ENCODE measurements at regions not wholly inside any gene's neighbourhood (a gene's known extent, or its start where the extent isn't known, plus 50 kb on each side); places are given as distances from the start of the nearest gene placed in this dataset.
"Not testable (repeated sequence)": the region's sequence is repeated elsewhere in the genome, so short reads cannot be mapped to it uniquely, and the experiment has no call there.

DNA sequence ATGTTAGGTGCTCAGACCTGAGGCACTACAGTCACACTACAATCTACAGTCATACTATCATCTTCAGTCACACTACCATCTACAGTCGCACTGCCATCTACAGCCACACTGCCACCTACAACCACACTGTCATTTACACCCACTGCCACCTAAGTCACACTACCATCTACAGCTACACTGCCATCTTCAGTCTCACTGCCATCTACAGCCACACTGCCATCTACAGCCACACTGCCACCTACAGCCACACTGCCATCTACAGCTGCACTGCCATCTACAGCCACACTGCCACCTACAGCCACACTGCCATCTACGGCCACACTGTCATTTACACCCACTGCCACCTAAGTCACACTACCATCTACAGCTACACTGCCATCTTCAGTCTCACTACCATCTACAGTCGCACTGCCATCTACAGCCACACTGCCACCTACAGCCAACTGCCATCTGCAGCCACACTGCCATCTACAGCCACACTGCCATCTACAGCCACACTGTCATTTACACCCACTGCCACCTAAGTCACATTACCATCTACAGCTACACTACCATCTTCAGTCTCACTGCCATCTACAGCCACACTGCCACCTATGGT is 155.2 kb upstream of the AFDN start (continued):
- TF ChIP-seq SMYD3 (CRISPR knock-in tag; IDR thresholded peaks at IDR 0.05) (peak; percentile 53; the same call in 1 of the 2 replicates), DR1 (CRISPR knock-in tag; IDR thresholded peaks at IDR 0.05) (0 out of 2 replicates have a peak, but pooled peaks have one; percentile 44), NONO (CRISPR knock-in tag; conservative IDR thresholded peaks at IDR 0.05) (peak; percentile 50), ZC3H13 (CRISPR knock-in tag; IDR thresholded peaks at IDR 0.05) (0 out of 2 replicates have a peak, but pooled peaks have one; percentile 14), TARDBP (CRISPR knock-in tag; IDR thresholded peaks at IDR 0.05) (0 out of 2 replicates have a peak, but pooled peaks have one; percentile 14), ZNF780A (CRISPR knock-in tag; IDR thresholded peaks at IDR 0.05) (peak; percentile 87; the same call in 1 of the 2 replicates), ZNF619 (CRISPR knock-in tag; IDR thresholded peaks at IDR 0.05) (0 out of 2 replicates have a peak, but pooled peaks have one; percentile 26), EEA1 (CRISPR knock-in tag; IDR thresholded peaks at IDR 0.05; ENCODE audit: borderline replicate concordance) (0 out of 2 replicates have a peak, but pooled peaks have one; percentile 1), JUNB (CRISPR knock-in tag; IDR thresholded peaks at IDR 0.05; ENCODE audit: borderline replicate concordance) (peak; percentile 81), ZNF317 (CRISPR knock-in tag; IDR thresholded peaks at IDR 0.05) (peak; percentile 93), ZNF772 (CRISPR knock-in tag; IDR thresholded peaks at IDR 0.05) (peak; percentile 52; the same call in 1 of the 2 replicates), SALL2 (CRISPR knock-in tag; IDR thresholded peaks at IDR 0.05) (0 out of 2 replicates have a peak, but pooled peaks have one; percentile 39), AKAP8 (CRISPR knock-in tag; IDR thresholded peaks at IDR 0.05) (peak; percentile 46; the same call in 1 of the 2 replicates), ZNF251 (CRISPR knock-in tag; IDR thresholded peaks at IDR 0.05) (0 out of 2 replicates have a peak, but pooled peaks have one; percentile 22), ZNF788 (CRISPR knock-in tag; IDR thresholded peaks at IDR 0.05; ENCODE audit: borderline replicate concordance) (peak; percentile 65; the same call in 1 of the 2 replicates), DPF2 (CRISPR knock-in tag; IDR thresholded peaks at IDR 0.05; ENCODE audit: borderline replicate concordance, low read depth) (0 out of 2 replicates have a peak, but pooled peaks have one; percentile 4), ZNF552 (CRISPR knock-in tag; IDR thresholded peaks at IDR 0.05; ENCODE audit: borderline replicate concordance) (peak; percentile 30; the same call in 1 of the 2 replicates), ZNF672 (CRISPR knock-in tag; IDR thresholded peaks at IDR 0.05) (peak; percentile 52; the same call in 1 of the 2 replicates)
- TF ChIP-seq NONO (IDR thresholded peaks at IDR 0.05) = not testable (repeated sequence)
- TF ChIP-seq, protein P1, sequence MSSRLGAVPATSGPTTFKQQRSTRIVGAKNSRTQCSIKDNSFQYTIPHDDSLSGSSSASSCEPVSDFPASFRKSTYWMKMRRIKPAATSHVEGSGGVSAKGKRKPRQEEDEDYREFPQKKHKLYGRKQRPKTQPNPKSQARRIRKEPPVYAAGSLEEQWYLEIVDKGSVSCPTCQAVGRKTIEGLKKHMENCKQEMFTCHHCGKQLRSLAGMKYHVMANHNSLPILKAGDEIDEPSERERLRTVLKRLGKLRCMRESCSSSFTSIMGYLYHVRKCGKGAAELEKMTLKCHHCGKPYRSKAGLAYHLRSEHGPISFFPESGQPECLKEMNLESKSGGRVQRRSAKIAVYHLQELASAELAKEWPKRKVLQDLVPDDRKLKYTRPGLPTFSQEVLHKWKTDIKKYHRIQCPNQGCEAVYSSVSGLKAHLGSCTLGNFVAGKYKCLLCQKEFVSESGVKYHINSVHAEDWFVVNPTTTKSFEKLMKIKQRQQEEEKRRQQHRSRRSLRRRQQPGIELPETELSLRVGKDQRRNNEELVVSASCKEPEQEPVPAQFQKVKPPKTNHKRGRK (CRISPR knock-in tag; IDR thresholded peaks at IDR 0.05) = 0 out of 2 replicates have a peak, but pooled peaks have one; percentile 59
- TF ChIP-seq, protein P2, sequence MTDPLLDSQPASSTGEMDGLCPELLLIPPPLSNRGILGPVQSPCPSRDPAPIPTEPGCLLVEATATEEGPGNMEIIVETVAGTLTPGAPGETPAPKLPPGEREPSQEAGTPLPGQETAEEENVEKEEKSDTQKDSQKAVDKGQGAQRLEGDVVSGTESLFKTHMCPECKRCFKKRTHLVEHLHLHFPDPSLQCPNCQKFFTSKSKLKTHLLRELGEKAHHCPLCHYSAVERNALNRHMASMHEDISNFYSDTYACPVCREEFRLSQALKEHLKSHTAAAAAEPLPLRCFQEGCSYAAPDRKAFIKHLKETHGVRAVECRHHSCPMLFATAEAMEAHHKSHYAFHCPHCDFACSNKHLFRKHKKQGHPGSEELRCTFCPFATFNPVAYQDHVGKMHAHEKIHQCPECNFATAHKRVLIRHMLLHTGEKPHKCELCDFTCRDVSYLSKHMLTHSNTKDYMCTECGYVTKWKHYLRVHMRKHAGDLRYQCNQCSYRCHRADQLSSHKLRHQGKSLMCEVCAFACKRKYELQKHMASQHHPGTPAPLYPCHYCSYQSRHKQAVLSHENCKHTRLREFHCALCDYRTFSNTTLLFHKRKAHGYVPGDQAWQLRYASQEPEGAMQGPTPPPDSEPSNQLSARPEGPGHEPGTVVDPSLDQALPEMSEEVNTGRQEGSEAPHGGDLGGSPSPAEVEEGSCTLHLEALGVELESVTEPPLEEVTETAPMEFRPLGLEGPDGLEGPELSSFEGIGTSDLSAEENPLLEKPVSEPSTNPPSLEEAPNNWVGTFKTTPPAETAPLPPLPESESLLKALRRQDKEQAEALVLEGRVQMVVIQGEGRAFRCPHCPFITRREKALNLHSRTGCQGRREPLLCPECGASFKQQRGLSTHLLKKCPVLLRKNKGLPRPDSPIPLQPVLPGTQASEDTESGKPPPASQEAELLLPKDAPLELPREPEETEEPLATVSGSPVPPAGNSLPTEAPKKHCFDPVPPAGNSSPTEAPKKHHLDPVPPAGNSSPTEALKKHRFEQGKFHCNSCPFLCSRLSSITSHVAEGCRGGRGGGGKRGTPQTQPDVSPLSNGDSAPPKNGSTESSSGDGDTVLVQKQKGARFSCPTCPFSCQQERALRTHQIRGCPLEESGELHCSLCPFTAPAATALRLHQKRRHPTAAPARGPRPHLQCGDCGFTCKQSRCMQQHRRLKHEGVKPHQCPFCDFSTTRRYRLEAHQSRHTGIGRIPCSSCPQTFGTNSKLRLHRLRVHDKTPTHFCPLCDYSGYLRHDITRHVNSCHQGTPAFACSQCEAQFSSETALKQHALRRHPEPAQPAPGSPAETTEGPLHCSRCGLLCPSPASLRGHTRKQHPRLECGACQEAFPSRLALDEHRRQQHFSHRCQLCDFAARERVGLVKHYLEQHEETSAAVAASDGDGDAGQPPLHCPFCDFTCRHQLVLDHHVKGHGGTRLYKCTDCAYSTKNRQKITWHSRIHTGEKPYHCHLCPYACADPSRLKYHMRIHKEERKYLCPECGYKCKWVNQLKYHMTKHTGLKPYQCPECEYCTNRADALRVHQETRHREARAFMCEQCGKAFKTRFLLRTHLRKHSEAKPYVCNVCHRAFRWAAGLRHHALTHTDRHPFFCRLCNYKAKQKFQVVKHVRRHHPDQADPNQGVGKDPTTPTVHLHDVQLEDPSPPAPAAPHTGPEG (CRISPR knock-in tag; IDR thresholded peaks at IDR 0.05) = 0 out of 2 replicates have a peak, but pooled peaks have one; percentile 32
- TF ChIP-seq, protein P3, sequence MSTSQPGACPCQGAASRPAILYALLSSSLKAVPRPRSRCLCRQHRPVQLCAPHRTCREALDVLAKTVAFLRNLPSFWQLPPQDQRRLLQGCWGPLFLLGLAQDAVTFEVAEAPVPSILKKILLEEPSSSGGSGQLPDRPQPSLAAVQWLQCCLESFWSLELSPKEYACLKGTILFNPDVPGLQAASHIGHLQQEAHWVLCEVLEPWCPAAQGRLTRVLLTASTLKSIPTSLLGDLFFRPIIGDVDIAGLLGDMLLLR (CRISPR knock-in tag; IDR thresholded peaks at IDR 0.05) = 0 out of 2 replicates have a peak, but pooled peaks have one; percentile 37
